NCI-H82 treated with DMSO at 0.1 percent for 48 hours (cell line): ENCODE measurements at regions not wholly inside any gene's neighbourhood (a gene's known extent, or its start where the extent isn't known, plus 50 kb on each side); places are given as distances from the start of the nearest gene placed in this dataset.
"Not testable (repeated sequence)": the region's sequence is repeated elsewhere in the genome, so short reads cannot be mapped to it uniquely, and the experiment has no call there.

ENCODE experiments used
- DNase-seq: peaks from one replicate; lab custom pipeline; 2025; ENCODE audit not compliant: unreplicated experiment; lab: John Stamatoyannopoulos, UW

- DNase-seq = no peak
Observed at GRCh38 chr1:217921126-217921904, 290.2 kb downstream of the SPATA17 start.

GRCh38 chr1:217924924-217925323 is 293.8 kb downstream of the SPATA17 start:
- DNase-seq = no peak

DNA sequence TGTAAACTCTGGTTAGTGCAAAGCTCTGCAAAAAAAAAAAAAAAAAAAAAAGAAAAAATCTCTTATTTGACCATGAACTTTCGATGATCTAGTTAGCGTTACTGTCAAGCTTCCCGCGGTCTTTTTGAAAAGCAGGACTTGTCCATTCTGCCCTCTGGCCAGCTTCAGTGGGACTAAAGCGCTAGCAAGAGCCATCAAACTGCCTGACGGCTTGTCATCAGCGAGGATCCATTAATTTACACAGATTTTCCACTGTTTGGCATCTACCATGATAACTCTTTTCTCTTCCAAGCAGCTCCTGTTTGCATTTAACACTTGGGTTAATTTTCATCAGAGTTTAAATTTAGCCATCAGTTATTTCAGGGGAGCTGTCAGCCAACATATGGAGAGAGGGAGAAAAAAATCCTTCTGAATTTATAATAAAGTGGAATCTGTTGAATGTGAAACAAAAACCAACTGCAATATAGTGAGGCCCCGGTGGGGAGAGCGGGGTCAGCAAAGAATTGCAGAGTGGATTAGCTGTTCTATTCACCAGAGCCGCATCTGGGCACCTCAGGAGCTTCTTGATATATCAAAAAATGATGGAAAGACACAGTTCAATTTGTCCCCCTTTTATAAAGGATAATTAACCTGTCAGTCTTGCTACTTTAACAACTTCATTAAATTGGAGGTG is 298.2 kb downstream of the SPATA17 start:
- DNase-seq = no peak

- DNase-seq = no peak
Observed at GRCh38 chr1:217943361-217943760, 312.2 kb downstream of the SPATA17 start.

DNA sequence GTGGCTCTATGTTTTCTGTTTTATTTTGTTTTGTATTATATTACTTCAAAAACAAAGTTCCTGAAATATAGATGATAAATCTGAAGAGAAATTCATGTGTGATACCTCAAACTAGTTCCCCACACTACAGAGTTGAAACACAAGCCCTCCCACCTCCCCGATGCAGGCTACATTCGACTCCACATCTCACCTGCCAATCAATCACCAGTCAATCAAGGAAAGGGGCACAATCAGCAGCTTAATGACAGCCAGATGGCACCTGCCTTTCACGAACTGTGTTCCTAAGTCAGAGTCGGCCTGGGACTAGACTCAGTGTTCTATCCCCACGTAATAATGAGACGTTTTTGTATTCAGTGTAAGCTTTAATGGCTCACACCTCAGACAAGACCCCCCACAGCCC is 313.4 kb downstream of the SPATA17 start:
- DNase-seq = peak; percentile 20

- DNase-seq = peak; percentile 85
Observed at GRCh38 chr1:217946511-217946910, 315.4 kb downstream of the SPATA17 start.

DNA sequence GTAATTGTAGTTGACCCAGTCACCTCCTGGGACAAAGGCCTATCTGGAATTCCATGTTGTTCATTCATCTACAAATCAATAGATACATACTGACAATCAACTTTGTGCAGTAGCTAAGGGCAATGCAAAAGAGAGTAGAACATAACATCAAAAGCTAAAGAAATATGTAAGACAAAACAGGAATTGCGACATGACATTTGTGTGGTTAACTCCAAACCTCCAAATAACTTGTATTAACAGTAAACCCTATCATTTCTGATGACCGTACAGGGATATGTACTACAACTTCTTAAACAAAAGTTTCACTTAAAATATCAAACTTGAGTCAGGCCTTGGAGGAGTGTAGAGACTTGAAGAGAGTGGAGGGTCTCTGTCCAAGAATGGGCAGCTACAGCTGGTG is 317.6 kb downstream of the SPATA17 start:
- no peak for DNase-seq

- no peak for DNase-seq
Observed at GRCh38 chr1:217953330-217953729, 322.2 kb downstream of the SPATA17 start.

DNA sequence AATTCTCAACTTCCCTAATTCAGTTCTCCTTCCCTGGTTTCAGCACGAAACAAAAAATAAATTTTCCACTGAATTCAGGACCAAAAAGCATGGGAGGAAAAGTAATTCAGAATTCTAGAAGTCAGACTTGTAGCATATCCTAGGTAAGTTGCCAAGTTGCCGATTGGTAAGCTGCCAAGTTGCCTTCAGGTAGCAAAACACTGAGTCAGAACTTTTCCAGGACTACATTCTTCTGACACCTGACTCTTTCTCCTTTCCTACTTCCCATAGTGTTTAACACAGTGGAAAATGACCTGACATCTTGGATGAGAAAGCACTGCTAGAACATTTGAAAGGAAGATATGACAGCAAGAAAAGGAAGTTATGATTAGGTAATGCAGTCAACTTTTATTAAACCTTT is 322.8 kb downstream of the SPATA17 start:
- DNase-seq = no peak

DNA sequence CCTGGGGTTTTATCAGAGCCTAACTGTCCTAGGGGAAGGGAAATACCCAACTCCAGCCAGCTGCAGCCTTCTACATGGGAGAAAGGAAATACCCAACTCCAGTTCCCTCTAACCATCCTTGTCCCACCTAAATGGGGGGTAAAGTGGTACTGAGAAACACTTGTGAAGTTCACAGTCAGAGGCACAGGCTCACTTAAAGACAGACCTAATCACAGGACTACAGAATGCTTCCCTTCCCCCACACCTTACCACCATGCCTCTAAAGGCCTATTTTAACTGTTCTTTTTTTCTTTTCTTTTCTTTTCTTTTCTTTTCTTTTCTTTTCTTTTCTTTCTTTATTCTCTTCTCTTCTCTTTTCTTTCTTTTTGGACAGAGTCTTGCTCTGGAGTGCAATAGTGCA is 324.6 kb downstream of the SPATA17 start:
- no peak for DNase-seq

DNA sequence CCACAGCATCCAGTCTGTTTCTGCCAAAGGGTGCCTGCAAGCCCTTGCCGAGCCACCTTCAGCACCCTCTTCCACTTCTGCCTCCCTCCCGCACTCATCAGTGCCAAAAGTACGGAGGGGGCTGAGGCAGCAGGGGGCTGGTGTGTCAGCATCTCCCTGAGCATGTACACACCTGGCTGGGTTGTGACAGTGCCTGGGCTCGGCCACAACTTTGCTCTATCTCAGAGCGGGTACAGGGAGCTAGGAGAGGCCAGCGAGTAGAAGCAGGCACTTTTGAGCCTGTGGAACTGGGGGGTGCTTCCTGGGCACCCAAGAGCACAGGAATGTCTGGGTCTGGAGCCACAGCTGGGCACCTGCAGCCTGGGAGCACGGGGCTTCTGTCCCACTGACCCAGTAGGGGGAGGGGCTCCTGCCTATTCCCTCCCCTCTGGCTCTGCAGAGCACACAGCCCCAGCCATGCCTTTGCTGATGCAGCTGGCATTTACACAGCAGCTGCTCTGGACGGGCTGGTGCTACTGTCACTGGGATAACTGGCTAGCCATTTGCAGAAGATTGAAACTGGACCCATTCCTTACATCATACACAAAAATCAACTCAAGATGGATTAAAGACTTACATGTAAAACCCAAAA is 319.8 kb upstream of the RRP15 start:
- DNase-seq = no peak

DNA sequence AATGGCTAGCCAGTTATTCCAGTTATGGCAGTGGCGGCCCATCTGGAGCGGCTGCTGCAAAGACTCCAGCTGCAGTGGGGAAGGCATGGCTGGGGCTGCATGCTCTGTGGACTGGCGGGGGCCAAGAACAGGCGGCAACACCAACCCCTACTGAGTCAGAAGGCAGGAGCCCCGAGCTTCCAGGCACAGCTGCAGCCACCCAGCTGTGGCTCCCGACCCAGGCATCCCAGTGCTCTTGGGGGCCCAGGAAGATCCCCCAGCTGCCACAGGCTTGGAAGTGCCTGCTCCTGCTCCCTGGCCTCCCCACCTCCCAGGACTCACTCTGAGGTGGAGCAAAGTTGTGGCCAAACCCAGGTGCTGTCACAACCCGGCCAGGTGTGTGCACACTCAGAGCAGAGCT is 317.0 kb upstream of the RRP15 start:
- no peak for DNase-seq

DNA sequence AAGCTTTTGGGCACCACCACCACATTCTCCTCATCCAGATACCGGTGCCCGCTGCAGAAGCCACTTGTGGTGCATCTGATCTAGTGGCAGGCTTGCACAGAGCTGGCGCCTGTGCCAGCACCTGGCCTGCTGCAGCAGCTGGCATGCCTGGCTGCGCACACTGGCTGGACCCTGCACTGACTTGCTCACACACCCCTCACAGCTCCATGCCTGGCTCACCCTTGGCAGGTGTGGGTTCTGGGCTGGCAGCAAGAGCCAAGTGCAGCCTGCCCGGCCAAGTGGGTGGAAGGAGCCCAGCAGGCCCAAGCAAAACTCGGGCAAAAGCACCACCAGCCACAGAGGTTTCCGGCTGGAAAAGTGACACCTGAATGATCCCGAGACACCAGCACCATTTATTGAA is 315.7 kb upstream of the RRP15 start:
- DNase-seq = no peak

DNA sequence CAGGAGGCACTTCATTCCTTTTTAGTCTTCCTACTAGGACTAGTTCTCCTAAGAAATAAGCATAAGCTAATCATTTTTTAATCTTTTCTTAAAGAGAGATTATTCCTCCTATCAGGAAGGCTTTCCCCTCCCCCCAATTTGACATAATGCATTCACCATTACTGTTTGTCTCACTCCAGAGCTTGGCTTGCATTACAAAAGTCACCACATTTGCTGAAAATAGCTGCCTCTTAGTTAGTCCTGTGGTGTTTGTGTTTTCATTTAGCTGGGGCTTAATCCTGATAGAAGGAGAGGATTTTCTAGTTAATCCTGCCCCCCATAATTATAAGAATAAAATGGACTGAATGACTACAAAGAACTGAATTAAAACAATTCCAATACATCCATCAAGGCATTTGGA is 307.1 kb upstream of the RRP15 start:
- peak; percentile 44 for DNase-seq

- no peak for DNase-seq
Observed at GRCh38 chr1:217981430-217981829, 303.7 kb upstream of the RRP15 start.

DNA sequence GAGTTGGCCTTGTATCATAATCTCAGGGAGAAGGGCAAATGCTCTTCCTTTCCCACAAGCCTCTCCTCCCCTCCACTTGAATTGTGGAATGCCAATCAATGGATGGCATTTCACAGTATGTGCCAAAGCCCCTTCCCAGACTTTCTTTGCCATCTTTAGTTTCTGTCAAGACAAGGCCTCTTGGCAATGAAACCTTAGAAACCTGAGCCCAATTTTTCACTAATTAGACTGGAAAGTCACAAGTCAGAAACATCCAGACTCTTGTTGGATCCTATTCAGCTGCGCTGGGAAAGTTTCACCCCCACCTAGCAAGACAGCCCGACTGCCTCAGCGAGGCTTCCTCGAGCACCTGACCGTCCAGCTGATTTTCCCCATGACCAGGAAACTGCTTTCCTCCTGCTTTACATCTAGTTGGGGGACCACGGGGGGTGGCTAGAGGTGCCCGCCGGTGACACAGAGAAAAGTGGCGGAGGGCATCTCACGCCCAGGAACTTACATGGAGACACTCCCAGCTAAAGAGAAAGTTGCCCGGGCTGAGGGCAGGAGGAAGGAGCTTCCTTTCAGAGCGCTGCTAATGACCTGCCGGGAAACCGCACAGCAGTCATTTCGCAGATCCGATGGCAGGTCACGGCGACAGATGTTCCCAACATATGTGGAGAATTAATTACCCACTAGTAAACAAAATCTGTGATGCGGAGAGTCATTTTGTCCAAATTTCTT is 302.6 kb upstream of the RRP15 start:
- DNase-seq = no peak

GRCh38 chr1:217983051-217983375 is 302.1 kb upstream of the RRP15 start:
- DNase-seq = peak; percentile 91

DNA sequence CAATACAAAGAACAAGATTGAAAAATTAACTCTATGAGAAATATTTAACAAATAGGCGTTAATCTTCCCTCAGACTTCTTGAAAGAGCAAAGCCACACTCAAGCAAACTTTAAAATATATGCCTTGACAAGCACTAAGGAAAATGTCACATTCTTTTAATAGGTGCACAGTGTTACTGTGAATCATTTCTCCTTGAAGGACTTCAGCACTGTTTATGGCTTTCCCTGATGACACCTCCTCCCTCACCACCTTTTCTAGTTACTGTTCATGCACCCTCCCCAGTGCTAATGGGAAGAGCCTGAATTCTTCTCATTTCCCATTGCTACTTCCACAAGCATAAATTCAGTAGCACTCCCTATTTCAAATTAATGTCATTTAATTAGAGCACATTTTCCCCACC is 299.5 kb upstream of the RRP15 start:
- no peak for DNase-seq

DNA sequence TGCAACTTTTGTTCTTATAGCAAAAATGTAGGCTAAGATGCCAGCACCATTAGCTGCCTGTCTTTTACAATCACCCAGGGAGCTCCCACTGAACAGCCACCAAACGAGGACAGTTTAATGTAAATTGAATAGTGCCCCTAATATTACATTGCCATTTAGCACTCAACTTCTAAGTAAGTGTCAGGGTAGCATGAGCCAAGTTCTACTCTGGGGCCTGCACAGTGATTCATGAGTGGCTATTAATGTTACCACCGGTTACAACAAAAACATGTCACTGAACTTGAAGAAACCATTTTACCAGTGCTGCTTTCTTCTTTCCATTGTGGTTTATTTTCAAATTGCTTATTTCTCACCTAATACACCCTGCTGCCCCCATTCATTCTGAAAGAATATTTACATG is 295.6 kb upstream of the RRP15 start:
- no peak for DNase-seq

DNA sequence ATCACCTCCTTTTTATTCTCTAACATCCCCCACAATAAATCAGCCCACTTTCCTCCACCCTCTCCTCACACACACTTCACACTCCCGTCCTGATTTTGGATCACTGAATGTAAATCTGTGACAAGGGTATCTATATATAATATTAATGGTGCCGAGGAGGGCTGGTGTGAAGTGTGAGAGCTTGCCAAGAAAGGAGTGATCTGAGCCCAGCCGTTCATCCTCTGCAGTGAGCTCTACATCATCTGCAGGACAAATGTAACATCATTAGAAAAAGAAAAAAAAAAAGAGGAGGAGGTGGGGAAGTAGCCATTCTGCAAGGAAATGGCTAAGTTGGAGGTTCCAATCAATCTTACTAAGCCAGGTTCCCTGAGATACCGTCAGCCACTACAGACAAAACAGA is 291.7 kb upstream of the RRP15 start:
- DNase-seq = no peak

DNA sequence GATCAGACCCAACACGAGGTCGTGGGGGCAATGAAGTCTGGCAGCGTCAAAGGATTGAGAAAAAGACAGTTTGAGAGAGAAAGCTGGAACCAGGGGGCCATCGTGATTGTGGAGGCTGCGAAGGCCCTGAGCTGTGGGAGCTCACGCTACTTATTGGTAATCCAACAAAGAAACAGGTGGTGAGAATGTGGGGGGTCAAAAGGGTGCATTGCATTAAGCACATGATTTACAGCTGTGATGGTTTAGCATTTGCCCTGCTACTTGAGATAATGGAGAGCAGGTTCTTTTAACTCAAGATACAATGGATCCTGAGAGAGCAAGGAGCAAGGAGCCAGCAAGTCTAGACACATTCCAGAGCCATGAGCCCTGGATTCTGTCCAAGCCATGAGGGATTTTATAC is 276.8 kb upstream of the RRP15 start:
- DNase-seq = not testable (repeated sequence)

DNA sequence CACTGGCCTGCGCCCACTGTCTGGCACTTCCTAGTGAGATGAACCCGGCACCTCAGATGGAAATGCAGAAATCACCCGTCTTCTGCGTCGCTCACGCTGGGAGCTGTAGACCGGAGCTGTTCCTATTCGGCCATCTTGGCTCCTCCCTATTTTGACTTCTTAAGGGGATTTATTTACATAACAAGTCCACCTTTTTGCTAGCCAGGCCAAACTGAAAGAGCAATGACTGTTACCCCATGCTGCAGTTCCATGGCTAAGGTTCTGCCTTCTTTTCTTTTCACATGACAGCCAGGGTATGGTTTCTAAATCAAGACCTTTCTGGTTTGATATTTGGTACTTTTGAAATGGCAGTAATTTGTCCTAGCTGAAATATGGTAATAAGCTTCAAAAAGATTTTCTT is 270.0 kb upstream of the RRP15 start:
- DNase-seq = not testable (repeated sequence)
